ENCODE measurements at regions not wholly inside any gene's neighbourhood (a gene's known extent, or its start where the extent isn't known, plus 50 kb on each side); places are given as distances from the start of the nearest gene placed in this dataset.

DNA sequence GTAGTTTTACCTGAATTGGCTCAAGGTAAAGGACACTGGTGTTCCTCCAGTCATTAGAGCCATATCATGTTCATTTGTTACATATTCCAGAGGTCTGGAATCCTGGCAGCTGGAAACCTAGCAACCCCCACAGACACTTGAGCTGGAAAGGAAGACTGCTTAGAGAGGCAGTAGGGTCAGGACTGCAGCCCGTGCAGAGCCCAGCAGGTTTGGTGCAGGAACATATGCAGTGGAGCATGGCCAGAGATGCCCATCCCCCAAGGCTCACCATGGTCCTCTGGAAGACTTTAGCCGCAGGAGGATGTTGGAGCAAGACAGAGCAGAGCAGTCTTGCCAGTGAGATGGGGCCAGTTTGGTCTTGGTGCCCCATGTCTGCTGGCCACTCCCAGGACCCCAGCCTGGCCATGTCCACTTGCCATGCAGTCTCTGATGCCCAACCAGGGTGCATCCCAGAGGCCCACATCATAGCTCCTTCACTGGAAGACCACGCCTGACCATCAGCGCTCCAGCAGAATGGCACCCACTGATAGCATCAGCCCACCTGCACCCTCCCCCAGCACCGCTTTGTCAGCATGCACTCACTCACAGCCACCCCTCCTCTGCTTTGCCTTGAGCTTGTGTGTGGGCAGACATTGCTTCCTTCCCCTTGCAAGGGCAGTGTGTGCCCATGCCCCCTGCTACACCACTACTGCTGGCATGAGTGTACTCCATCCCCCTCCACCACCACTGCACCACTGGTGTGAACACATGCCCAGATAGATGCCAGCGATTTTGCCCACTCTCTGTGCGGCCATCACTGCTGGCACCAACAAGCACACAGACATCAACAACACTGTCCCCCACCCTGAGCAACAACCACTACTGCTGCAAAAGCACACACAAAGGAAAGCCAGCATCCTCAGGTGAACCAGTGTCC, 190.3 kb upstream of the SPOCK3 start:
- CTCF ChIA-PET, result no interaction called here
- no peaks in the 10 kb centered on the region for H3K4me1 ChIP-seq
- H3K9me3 ChIP-seq, result no peaks in the 10 kb centered on the region
- DNase-seq (ENCODE audit: low read depth in 1 of 2, low spot score in 1 of 2) (no peak), ATAC-seq (no peak), FAIRE-seq (no peak)
- no peak for TF ChIP-seq TFCP2L1 (CRISPR knock-in tag; IDR thresholded peaks at IDR 0.05)
- TF ChIP-seq KDM1A (IDR thresholded peaks at IDR 0.05; ENCODE audit: low read depth), result no peak
- TF ChIP-seq JUNB (IDR thresholded peaks at IDR 0.05), result no peak
- no peak for TF ChIP-seq RARB (CRISPR knock-in tag; IDR thresholded peaks at IDR 0.05)
- TF ChIP-seq FOXS1 (CRISPR knock-in tag; IDR thresholded peaks at IDR 0.05), result no peak
- TF ChIP-seq ZNF302 (CRISPR knock-in tag; IDR thresholded peaks at IDR 0.05), result no peak
- TF ChIP-seq KDM5A (IDR thresholded peaks at IDR 0.05), result no peak
- TF ChIP-seq GATA3 (IDR thresholded peaks at IDR 0.05; ENCODE audit: borderline replicate concordance), result no peak
- no peak for TF ChIP-seq ESRRA (IDR thresholded peaks at IDR 0.05; ENCODE audit: borderline replicate concordance, low read length)
- no peak for TF ChIP-seq HOXB5 (CRISPR knock-in tag; IDR thresholded peaks at IDR 0.05)
- no peak for TF ChIP-seq POLR2A (IDR thresholded peaks at IDR 0.05; ENCODE audit: low read length)
- no peak for TF ChIP-seq EP300 (IDR thresholded peaks at IDR 0.05)
- TF ChIP-seq, protein P1, sequence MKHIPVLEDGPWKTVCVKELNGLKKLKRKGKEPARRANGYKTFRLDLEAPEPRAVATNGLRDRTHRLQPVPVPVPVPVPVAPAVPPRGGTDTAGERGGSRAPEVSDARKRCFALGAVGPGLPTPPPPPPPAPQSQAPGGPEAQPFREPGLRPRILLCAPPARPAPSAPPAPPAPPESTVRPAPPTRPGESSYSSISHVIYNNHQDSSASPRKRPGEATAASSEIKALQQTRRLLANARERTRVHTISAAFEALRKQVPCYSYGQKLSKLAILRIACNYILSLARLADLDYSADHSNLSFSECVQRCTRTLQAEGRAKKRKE (CRISPR knock-in tag; IDR thresholded peaks at IDR 0.05; ENCODE audit: low read depth), result no peak
- no peak for TF ChIP-seq MAZ (IDR thresholded peaks at IDR 0.05; ENCODE audit: borderline replicate concordance, low read depth, low read length)
- TF ChIP-seq EHF (CRISPR knock-in tag; IDR thresholded peaks at IDR 0.05), result no peak
- no peak for TF ChIP-seq CBX8 (IDR thresholded peaks at IDR 0.05)
- TF ChIP-seq NR3C1 (IDR thresholded peaks at IDR 0.05), result no peak
- TF ChIP-seq, protein P2, sequence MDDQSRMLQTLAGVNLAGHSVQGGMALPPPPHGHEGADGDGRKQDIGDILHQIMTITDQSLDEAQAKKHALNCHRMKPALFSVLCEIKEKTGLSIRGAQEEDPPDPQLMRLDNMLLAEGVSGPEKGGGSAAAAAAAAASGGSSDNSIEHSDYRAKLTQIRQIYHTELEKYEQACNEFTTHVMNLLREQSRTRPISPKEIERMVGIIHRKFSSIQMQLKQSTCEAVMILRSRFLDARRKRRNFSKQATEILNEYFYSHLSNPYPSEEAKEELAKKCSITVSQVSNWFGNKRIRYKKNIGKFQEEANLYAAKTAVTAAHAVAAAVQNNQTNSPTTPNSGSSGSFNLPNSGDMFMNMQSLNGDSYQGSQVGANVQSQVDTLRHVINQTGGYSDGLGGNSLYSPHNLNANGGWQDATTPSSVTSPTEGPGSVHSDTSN (IDR thresholded peaks at IDR 0.05), result no peak
- no peak for TF ChIP-seq RFX5 (IDR thresholded peaks at IDR 0.05)
- POLR2A ChIA-PET, result no interaction called here
- WGBS (ENCODE audit: missing lambda C conversion rate), result 21% methylated on average over 5 of the region's 7 CpGs
- H3K27ac ChIP-seq, result no peak overlapping the region
- no peak overlapping the region for H3K4me3 ChIP-seq
- H3K4me2 ChIP-seq, result no peak overlapping the region

DNA sequence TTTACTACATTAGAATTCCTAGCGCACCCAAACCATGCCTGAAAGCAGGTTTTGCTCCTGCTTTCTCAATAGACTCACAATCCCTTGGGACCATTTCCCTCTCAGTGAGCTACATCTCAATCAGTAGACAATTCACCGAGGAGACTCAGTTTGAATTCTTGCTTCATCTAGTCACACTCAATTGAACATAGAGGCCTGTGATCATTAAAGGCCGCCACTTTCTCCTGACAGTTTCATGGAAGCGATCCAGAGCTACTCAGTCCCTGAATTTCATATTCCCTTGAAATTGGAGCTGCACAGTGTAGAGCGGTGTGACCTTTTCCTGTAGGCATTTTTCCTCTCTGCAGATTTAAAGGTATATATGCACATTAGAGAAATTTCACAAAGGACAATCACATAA, 193.9 kb upstream of the SPOCK3 start:
- ChIA-PET POLR2A (no interaction called here), CTCF (no interaction called here)
- H3K4me1 ChIP-seq, result no peaks in the 10 kb centered on the region
- ATAC-seq (no peak), FAIRE-seq (no peak), DNase-seq (ENCODE audit: low read depth in 1 of 2, low spot score in 1 of 2) (no peak)
- H3K27ac ChIP-seq, result no peak overlapping the region
- 40% methylated on average over 5 of the region's 5 CpGs for WGBS (ENCODE audit: missing lambda C conversion rate)
- TF ChIP-seq NR3C1 (IDR thresholded peaks at IDR 0.05), result no peak
- H3K4me3 ChIP-seq, result no peak overlapping the region
- no peaks in the 10 kb centered on the region for H3K9me3 ChIP-seq
- H3K4me2 ChIP-seq, result no peak overlapping the region

DNA sequence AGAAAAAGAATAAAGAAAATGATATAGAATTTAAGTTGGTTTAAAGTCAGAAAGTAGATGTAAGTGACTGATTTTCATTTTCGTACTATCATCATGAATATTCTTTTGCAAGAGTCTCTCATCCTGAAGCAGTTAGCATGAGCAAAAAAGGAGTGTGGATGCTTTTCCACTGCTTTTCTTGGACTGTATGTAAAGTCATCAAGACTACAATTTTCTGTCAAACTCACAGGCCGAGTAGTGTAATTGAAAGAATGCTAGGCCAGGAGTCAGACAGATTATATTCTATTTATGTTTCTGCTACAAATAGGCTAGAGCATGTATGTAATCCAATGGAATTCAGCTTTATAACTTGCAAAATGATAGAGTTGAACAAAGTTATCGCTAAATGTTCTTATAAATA, 197.1 kb upstream of the SPOCK3 start:
- WGBS (ENCODE audit: missing lambda C conversion rate), result 34% methylated on average over 3 of the region's 3 CpGs
- Histone ChIP-seq H3K4me2 (no peak overlapping the region), H3K27ac (no peak overlapping the region), H3K4me1 (no peaks in the 10 kb centered on the region), H3K9me3 (no peaks in the 10 kb centered on the region), H3K4me3 (no peak overlapping the region)
- CTCF ChIA-PET, result no interaction called here
- TF ChIP-seq FOXS1 (CRISPR knock-in tag; IDR thresholded peaks at IDR 0.05) (no peak), POLR2A (IDR thresholded peaks at IDR 0.05; ENCODE audit: low read length) (no peak), RCOR1 (IDR thresholded peaks at IDR 0.05; ENCODE audit: low read depth, low read length) (no peak), ZFP36 (IDR thresholded peaks at IDR 0.05; ENCODE audit: borderline replicate concordance, partially characterized antibody) (no peak), NR3C1 (IDR thresholded peaks at IDR 0.05) (no peak)
- FAIRE-seq, result no peak
- DNase-seq (ENCODE audit: low read depth in 1 of 2, low spot score in 1 of 2), result no peak
- POLR2A ChIA-PET, result no interaction called here
- no peak for ATAC-seq

DNA sequence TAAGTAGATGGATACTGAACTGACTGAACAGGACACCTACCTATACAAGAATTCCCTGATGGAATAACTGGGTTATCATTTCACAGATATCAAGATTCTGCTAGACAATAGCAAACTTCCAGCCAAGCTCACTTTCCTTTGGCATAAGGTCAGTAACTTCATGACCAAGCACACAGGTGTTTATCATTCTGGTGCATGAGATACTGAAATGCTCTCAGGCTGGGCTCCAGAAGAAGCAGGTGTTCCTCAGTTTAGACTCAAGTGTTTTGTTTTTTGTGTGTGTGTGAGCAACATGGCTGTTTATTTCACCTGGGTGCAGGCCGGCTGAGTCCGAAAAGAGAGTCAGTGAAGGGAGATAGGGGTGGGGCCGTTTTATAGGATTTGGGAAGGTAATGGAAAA, 201.5 kb upstream of the SPOCK3 start:
- POLR2A ChIA-PET, result no interaction called here
- FAIRE-seq, result no peak
- CTCF ChIA-PET, result no interaction called here
- WGBS (ENCODE audit: missing lambda C conversion rate), result 21% methylated on average over 3 of the region's 3 CpGs
- ATAC-seq, result no peak
- DNase-seq (ENCODE audit: low read depth in 1 of 2, low spot score in 1 of 2), result no peak
- no peak overlapping the region for H3K4me2 ChIP-seq
- no peak overlapping the region for H3K4me3 ChIP-seq
- H3K4me1 ChIP-seq, result no peaks in the 10 kb centered on the region
- H3K27ac ChIP-seq, result no peak overlapping the region
- H3K9me3 ChIP-seq, result no peaks in the 10 kb centered on the region
- TF ChIP-seq CEBPB (IDR thresholded peaks at IDR 0.05) (no peak), ZSCAN20 (CRISPR knock-in tag; IDR thresholded peaks at IDR 0.05) (no peak), KDM1A (IDR thresholded peaks at IDR 0.05; ENCODE audit: low read depth) (no peak), EHF (CRISPR knock-in tag; IDR thresholded peaks at IDR 0.05) (no peak), EHMT2 (IDR thresholded peaks at IDR 0.05; ENCODE audit: low read depth) (no peak), NR3C1 (IDR thresholded peaks at IDR 0.05) (no peak), CBX8 (IDR thresholded peaks at IDR 0.05) (no peak), SREBF2 (IDR thresholded peaks at IDR 0.05) (no peak)
- TF ChIP-seq, protein P2 (IDR thresholded peaks at IDR 0.05), result no peak
- TF ChIP-seq, protein P3, sequence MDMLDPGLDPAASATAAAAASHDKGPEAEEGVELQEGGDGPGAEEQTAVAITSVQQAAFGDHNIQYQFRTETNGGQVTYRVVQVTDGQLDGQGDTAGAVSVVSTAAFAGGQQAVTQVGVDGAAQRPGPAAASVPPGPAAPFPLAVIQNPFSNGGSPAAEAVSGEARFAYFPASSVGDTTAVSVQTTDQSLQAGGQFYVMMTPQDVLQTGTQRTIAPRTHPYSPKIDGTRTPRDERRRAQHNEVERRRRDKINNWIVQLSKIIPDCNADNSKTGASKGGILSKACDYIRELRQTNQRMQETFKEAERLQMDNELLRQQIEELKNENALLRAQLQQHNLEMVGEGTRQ (IDR thresholded peaks at IDR 0.05), result no peak
- TF ChIP-seq, protein P4, sequence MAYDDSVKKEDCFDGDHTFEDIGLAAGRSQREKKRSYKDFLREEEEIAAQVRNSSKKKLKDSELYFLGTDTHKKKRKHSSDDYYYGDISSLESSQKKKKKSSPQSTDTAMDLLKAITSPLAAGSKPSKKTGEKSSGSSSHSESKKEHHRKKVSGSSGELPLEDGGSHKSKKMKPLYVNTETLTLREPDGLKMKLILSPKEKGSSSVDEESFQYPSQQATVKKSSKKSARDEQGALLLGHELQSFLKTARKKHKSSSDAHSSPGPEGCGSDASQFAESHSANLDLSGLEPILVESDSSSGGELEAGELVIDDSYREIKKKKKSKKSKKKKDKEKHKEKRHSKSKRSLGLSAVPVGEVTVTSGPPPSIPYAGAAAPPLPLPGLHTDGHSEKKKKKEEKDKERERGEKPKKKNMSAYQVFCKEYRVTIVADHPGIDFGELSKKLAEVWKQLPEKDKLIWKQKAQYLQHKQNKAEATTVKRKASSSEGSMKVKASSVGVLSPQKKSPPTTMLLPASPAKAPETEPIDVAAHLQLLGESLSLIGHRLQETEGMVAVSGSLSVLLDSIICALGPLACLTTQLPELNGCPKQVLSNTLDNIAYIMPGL (CRISPR knock-in tag; IDR thresholded peaks at IDR 0.05; ENCODE audit: borderline replicate concordance), result no peak

Measured in A549 (cell line).